ENCODE measurements at regions not wholly inside any gene's neighbourhood (a gene's known extent, or its start where the extent isn't known, plus 50 kb on each side); places are given as distances from the start of the nearest gene placed in this dataset.
"Not testable (repeated sequence)": the region's sequence is repeated elsewhere in the genome, so short reads cannot be mapped to it uniquely, and the experiment has no call there.

DNA sequence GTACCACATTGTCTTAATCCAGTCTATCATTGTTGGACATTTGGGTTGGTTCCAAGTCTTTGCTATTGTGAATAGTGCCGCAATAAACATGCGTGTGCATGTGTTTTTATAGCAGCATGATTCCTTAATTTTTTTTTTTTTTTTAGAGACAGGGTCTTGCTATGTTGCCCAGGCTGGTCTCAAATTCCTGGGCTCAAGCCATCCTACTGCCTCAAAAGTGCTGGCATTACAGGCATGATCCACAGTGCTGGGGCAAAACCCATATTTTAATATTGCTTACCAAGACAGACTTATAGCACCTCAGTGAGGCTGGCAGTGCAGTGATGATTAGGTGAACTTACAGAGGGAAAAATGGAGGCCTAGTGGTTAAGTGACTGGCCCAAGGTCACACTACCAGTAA, 116.5 kb upstream of the CDYL start:
- TF ChIP-seq STAT5B (CRISPR knock-in tag; IDR thresholded peaks at IDR 0.05); CEBPB (tag; IDR thresholded peaks at IDR 0.05); POLR2AphosphoS5 (IDR thresholded peaks at IDR 0.05; ENCODE audit: control insufficient read depth, insufficient read depth, low read depth, low read length); BRCA1 (IDR thresholded peaks at IDR 0.05); BRCA1 (CRISPR knock-in tag; IDR thresholded peaks at IDR 0.05): not testable (repeated sequence)
- TF ChIP-seq, protein P1, sequence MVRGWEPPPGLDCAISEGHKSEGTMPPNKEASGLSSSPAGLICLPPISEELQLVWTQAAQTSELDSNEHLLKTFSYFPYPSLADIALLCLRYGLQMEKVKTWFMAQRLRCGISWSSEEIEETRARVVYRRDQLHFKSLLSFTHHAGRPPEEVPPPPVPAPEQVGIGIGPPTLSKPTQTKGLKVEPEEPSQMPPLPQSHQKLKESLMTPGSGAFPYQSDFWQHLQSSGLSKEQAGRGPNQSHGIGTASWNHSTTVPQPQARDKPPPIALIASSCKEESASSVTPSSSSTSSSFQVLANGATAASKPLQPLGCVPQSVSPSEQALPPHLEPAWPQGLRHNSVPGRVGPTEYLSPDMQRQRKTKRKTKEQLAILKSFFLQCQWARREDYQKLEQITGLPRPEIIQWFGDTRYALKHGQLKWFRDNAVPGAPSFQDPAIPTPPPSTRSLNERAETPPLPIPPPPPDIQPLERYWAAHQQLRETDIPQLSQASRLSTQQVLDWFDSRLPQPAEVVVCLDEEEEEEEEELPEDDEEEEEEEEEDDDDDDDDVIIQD (CRISPR knock-in tag; IDR thresholded peaks at IDR 0.05), result not testable (repeated sequence)

All from K562 (cell line).